Activated T-helper 1 cell treated with Interleukin-2 at 50 U/mL for 16 hours (primary cell): ENCODE measurements at regions not wholly inside any gene's neighbourhood (a gene's known extent, or its start where the extent isn't known, plus 50 kb on each side); places are given as distances from the start of the nearest gene placed in this dataset.

Experiments used
- DNase-seq: peaks from one replicate; pipeline ENCODE4 v3.0.0-alpha.2; 2020; ENCODE audit warnings: low read depth

DNA sequence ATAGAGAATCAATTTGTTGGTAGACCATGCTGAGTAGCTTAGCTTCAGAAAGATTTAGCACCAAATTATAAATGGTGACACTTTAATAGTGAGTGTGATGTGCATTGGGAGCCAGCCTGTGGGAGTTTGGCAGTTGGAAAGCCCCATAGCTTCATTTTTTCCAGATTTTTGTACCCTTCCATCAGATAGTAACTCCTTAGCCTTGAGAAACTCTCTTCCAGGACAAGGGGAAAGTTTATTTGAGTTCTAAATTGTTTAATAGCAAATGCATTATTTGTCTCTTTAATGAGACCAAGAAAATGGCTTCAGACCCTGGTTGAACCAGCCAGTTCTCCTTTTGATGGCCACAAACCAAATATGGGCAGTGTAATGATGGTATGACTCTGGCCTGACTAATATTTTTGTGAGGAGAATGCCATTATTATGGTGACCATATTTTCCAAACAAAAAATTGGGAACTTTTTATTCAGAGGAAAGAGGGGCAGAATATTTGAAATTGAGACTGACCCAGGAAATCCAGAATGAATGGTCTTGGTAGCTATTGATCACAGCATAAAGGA lies 49.8 kb downstream of the PLCE1 start:
- no peak for DNase-seq

DNA sequence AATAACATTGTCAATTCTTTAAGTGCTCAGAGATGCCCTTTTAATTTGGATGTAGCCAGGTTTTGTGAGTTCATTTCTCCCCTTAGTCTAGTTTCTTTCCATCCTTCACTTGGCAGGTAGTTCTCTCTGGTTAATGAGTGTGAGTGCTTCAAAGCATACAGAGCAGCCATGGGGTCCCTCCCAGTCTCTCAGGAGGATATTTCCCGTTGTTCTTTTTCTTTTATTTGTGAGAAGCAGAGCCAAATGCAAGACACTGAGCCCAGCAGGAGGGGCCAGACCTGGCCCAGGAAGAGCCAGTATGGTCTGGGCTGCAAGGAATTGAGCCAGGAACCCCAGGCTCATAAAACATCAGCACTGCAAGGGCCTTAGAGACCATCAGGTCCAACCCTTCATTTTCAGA lies 52.4 kb downstream of the PLCE1 start:
- no peak for DNase-seq

DNA sequence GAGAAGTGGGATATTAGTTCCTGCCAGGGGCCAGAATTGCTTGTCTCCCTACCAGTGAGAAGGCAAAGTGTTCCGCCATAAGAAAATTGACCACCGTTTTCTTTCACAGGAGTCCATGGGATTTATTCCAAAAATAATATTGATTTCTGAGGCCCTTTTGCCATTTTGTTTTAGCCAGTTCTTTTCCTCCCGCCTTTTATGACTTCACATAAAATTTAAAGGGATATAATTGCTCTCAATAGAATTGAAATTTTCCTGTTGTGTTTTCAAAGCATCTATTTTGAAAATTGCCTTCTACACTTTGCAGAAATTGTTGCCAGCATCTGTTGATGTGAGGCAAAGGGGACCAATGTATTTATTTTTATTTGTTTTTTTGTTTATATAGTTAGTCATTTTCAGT lies 53.6 kb downstream of the PLCE1 start:
- no peak for DNase-seq

DNA sequence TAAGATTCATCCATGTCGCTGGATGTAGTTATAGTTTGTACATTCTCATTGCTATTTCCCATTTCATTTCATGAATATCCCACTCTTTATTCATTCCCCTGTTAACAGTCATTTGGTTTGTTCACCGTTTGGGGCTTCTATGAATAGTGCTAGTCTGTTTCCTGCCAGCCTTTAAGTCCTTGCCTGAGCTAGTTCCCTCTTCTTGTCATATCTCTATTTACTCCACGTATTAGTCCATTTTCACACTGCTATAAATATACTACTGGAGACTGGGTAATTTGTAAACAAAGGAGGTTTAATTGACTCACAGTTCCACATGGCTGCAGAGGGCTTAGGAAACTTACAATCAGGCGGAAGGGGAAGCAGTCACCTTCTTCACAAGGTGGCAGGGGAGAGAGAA lies 56.2 kb downstream of the PLCE1 start:
- no peak for DNase-seq

DNA sequence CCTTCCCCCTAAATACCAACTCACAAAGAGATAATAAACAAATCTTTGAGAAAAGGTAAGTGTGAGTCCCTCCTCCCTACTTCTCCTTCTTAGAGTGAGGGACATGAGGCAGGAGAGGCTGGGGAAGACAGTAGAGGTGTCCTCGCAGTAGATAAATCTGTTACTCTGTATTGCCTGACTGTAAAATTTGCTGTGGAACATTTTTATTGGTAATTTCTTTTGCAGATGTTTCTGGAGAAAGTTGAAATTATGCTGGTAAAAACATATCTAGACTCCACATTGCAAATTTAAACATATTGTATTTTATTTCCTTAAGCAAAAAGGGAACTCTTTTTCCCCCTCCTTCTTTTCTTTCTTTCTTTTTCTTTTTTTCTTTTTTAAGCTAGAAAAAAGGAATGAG lies 58.5 kb downstream of the PLCE1 start:
- no peak for DNase-seq

DNA sequence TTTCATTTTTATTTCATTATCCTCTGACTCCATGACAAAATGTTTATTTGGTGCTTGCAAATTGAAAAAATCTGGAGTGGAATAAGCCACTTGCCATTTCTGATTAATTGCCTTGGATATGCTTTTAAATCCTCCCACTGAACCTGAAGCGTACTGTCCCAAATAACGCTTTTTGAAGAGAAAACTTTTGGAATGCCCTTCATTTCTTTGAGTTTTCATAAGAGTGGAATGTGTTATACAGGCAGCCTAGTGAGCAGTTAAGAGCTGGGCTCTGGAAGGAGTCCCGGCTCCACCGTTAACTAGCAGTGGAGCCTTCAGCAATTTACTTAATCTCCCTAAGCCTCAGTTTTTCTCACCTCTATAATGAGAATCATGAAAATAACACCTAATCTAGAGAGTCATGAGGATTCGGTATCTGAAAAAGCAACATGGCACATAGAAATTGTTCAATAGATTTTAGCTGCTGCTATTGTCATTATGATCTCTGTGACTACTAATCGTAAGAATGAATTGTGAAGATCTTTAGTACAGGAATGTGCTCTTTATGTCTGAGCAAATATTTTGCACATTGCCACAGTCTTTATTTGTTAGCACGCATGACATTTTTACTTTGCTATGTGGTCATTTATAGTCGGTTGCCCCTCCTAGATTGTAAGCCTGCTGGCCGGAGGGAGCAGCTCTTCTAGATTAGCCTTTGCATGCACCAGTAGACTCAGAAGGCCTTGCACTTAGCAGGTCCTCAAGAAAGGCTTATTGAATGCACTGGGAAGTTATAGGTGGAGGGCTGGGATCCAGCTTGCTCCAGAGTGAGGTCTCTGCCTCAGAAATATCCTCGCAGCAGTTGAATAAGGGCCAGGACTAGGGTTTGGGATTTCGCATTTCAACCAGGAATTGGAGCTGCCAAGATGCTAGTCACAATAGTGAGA lies 59.4 kb downstream of the PLCE1 start:
- DNase-seq, result no peak

DNA sequence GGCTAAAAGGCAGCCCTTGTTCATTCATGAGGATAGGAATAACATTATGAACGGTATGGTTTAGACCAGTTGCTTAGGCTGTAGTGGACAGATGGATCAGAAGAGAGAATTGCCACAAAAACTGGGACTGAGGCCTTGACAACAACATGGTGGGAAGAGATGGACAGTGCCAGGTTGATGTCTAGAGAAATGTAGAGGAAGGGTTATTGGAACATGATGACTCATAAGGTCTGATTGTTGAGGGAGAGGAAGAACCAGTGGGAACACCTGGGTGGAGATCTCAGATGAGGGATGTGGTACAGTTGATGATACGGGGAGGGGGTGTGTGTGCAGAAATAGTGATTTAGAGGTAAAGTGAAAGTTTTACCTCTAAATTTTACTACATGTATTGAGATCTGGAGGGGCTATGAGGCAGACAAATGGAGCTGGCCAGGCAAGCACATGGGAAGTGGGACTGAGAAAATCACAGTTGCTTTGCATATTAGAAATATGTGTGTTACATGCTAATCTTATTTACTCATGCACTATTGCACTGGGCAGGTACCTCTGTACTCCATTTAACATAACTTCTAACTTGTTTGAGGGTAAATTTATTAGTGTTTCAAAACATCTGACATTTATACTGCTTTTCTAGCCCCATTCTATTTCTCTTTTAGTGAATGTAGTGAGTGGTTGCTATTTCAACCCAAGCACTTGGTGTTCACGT lies 65.6 kb downstream of the PLCE1 start:
- no peak for DNase-seq

DNA sequence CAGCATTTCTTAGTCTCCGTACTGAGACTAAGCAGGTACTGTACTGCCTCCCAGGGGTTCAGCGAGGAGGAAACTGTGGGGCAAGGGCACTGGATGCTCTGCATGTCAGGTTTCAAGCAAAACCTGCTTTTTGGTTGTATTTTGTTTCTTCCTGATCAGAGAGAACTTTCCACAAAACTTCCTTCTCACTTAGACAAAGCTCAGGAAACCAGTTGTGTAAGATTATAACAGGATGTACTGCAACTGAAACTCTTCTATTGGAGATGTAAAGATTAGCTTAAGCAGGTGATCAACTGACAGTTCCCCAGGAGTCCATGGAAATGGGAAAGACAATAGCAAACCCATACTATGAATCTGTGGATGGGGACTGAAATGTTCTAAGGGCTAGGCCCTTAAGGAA lies 67.3 kb downstream of the PLCE1 start:
- DNase-seq, result no peak

DNA sequence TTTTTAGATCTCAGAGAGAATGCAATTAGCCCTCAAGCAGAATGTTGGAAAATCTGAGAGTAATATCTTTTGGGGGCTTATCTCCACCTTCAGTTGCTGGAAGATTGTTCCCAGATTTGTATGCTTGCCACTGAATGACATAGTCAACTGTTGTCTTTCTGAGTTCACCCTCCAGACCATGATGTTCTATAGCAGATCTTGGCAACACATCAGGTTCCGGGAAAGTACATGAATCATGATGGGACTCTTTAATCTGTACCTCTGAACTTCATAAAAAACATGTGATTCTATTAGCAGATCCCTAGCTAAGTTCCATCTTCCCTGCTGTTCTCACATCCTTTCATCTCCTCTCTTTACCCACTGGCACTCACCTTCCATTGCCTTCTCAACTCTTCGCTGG lies 68.9 kb downstream of the PLCE1 start:
- no peak for DNase-seq

DNA sequence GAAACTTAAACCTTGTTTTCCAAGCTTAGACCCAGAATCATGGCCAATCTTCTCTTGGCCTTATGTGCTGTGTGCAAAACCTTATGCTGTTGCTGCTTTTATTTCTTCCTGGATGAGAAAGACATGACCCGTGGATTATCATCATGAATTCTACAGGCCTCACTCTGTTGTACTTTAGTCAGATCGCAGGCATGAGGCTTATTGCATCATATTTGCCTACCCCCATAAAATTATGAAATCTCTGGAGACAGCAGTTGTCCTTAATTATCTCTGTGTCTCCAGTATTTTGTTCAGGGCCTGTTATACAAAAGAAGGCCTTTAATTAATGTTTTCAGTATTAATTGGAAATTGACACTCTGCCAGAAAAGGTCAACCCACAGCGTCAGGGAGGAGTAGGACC lies 71.6 kb downstream of the PLCE1 start:
- no peak for DNase-seq

DNA sequence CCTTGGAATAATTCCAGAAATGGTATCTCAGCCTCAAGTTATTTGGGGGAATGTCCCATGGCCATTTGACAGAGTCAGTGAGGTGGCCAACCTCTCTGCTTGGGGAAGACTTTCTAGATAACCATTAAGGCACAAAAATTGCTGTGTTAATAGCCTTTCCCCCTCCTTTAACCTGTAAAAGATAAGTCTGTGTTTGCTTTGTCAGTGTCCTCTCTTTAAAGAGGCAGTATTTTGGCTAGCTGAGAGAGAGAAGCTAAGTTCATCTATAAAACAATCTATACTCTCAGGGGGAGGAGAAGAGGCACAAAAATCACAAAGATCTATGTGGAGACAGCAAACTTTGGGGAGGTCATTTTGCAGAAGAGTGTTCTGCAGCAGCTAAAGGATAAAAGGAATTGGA lies 72.1 kb downstream of the PLCE1 start:
- DNase-seq, result no peak

DNA sequence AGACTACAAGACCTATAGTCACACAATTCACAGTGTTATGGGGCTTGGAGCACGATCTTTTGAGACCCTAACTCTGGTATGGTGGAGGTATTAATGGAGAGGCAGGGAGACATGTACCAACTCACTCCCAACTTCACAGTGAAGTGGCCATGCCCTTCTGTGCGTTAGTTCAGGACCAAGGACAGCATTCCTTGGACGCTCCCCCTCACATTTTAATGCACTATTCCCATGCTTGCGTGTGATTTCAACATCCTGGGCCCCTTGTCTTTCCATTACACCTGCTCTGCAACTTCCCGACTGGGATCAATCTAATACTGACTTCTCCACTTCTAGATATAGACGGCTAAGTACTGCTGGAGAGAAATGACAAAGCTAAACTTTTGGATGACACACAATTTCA lies 72.7 kb downstream of the PLCE1 start:
- no peak for DNase-seq

DNA sequence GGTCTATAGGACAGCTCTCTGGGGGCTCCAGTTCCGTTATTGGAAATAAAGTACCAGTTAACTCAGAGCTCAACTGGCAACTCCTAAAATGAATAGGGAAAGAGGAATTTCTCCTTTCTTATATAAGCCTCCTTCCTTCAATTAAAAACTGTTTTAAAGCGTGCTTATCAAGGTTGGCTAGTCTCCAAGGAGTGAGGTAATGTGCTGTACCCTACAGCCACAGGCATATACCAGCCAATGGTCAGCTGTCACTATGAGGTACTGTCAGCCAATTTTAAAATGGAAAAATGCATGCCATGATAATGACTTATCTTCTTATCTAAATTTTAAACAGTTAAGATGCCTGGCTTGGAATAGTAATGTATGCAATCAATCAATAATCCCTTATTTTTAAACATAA lies 76.2 kb downstream of the PLCE1 start:
- no peak for DNase-seq

DNA sequence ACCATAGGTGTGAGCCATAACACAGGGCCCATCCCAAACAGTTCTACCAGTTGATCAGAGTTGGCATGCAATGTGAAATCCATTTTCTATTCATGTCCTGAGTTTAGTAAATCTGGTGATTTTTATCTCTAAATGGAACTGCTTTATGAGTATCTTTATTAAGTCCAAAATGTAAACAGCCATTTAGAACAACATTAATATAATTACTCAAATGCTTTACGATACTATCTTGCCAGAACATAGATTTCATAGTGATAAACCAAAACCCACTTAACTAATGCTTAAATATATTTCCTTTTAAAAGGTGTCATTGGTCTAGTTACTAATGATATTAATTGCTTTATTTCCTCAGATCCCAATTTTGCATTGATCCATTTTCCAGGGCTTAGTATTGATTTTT lies 80.7 kb downstream of the PLCE1 start:
- DNase-seq, result no peak

DNA sequence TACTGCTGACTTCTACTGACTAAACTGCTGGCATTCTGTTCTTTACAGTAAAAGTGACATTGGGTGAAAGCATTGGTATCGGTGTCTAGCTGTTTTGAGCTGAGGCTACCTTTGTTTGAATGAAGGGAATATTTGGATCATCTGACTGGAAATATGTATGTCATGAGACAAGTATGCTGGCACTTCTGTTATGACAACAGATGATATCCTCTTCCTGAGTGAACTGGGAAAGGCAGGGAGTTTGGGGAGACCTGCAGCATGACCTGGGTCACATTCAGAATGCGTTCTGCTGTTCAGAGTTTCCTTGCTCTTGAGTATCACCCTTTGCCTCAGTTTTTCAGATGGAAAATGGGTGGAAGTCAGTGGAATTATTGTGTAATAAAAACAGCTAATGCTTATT lies 81.8 kb downstream of the PLCE1 start:
- DNase-seq, result no peak

DNA sequence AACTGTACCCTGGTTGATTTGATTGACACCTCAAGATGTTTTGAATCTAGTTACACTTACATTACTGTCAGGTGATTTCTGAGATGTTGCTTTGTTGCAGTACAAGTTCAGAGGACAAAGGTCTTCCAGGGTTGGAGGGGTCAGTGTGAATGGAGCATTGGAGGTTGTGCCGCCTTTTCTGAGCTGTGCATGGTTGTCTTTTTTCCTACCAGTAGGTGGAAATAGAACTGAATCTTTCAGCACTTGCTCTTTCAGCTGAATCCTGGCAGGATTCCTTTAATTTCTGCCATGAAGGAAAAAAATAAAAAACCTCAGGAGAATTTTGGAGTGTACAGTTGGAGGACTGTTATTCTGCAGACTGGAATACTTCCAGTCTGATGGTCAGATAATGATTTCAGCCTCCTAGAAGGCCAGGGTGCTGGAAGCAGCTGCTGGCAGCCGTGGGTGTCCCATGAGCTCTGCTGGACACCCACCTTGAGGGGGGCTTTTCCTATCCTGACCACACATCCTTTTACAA lies 82.7 kb downstream of the PLCE1 start:
- DNase-seq, result no peak

DNA sequence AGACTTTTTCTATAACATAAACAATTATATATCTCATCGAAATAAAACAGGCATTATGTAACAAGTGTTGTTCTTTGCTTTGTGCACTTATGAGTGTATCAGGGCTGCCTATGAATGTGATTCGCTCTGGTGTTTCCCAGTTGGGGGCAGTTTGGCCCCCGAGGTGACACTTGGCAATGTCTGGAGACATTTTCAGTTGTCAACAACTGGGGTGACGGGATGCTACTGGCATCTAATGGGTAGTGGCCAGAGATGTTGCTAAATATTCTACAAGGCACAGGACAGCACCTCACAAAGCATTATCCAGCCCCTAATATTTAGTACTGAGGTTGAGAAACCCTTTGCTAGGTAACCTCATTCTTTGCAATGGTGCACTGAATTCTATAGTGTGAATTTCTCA lies 83.3 kb downstream of the PLCE1 start:
- DNase-seq, result no peak

DNA sequence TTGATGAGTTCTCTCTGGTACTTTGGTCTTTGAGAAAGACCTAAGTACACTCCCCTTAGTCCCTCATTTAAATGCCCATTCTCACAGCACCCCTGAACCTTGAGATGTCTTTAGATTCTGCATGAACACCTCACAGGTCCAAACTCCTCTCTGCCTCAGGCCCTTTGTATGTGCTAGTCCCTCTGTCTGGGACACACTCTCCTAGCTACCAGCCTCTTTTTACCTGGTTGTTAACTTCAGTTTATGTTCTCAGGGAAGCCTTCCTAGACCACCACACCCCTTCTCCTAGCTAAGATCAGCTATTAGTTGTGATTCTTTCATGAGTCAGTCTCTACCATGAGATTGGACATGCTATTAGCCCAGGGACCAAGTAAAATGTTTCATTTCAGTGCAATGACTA lies 86.4 kb downstream of the PLCE1 start:
- DNase-seq, result no peak

DNA sequence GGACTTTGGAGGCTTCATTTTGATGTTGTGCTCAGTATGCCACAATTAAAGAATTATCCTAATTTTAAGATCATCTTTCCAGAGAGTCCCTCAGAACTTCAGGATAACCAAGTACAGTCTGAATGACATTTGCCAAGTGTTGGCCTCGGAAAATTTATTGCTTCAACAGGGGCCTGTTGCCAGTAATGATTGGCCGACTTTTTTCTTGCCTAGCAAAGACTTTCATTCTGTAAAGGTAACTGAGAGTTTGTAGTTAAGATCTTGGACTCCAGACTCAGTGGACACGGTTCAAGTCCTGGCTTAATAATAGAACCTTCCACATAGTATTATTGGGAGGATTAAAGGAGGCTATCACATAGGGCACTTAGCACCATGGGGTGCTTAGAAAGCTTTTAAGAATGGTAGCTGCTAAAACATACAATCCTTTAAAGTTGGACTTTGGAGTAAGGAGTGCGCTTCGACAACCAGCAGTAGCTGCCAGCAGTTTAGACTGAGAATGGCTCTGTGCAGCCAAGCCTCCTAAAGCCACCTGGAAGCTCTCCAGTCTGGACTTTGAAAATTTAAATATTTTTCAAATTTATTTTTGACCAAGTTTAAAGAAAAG lies 90.0 kb downstream of the PLCE1 start:
- DNase-seq, result no peak

DNA sequence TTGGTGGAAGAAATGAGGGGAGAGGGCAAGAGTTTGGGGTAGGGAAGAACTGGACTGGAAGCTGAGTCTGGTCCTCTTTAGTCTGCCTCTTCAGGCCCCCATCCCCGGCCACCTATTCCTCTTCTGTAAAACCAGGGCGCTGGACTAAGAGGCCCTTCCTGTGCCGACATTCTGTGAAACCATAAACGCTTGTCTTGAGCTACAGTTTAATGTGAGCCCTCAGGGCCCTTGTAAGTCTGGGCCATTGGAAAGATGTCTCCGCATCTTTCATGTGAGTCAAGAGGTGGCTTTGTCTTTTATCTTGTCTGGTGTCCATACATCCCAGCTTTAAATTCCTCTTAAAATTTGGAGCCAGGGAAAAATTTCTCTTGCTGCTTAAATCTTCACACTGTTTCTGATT lies 90.6 kb downstream of the PLCE1 start:
- no peak for DNase-seq

DNA sequence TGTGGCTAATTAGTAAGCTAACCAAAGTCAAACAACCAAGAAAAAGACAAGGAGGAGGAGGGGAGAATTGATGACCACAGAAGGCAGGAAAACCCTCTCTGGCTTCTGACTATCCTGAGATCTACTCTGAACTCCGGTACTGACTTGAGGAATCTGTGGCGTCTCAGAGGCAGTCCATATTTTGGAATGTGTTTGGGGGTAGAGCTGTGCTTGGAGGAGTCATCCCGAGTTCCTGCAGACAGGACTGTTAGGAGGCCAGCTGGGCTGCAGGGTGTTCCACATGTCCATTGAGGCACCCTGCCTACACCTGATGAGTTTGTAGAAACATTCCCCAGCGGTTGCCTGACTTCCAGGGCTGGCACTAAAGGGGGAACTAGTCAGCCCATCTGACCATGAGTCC lies 91.6 kb downstream of the PLCE1 start:
- no peak for DNase-seq

DNA sequence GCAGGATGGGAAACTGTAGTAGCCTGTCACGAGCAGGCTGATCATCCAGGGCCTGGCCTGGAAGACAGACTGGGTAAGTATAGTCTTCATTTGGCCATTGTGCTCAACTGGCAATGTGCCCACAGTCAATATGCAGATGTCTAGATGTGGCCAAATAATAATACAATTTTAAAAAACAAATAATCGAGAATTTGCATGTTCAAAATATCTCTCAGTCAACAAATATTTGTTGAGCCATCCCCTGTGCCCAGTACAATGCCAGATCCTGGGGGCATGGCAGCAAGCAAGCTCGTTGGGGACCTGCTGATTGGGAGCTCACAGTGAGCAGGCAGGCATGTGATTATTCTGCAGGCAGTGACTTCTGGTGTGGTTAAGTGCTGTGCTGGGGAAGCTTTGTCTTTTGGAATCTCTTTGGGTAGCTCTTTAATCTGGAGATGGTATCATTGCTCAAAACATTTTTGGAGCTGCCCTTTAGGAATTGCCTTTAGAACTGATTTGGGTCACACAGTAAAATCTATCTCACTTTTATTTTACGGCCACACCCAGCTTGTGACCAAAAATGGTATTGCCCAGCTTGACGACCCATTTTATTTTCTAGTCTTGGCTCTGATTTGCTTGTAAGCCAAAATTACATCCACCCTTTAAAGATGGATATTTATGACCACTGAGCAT lies 92.2 kb downstream of the PLCE1 start:
- no peak for DNase-seq
